ENCODE measurements at regions not wholly inside any gene's neighbourhood (a gene's known extent, or its start where the extent isn't known, plus 50 kb on each side); places are given as distances from the start of the nearest gene placed in this dataset.

DNA sequence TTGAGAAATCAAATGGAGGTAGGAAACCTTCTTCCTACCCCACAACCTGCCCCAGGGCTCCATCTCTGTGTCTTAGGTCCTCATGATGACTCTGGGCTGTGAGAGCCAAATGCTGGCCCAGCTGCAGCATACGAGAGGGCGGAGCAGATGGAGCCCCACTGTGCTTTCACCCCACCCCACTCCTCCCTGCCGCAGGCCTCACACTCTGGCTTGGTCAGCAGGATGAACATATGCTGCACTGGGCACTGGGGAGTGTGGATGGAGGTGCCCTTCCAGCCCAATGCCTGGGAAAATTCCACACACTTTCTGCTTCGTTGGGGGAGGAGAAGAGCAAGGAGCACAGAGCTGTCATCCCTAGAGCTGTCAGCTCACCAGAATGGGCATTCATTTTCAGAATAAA, 271.6 kb upstream of the CADM1 start:
- DNase-seq (ENCODE audit: low spot score): no peak

DNA sequence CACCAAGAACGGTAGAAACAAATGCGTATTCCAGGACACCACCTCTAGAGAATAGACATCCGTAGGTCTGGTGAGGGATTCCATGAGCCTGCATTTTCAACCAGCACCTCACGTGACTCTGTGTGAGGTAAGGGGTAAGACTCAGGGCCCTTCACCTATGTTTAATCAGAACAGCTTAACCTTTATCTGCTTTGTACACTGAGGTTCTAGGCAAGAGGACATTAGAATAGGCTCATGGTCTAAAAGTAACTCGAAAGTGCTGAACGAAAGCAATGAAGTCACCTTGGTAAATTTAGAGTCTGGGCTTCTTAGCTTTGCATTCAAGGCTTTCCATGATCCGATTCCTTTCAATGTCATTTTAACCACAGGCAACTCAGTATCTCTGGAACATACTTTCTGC, 270.5 kb upstream of the CADM1 start:
- no peak for DNase-seq (ENCODE audit: low spot score)

DNA sequence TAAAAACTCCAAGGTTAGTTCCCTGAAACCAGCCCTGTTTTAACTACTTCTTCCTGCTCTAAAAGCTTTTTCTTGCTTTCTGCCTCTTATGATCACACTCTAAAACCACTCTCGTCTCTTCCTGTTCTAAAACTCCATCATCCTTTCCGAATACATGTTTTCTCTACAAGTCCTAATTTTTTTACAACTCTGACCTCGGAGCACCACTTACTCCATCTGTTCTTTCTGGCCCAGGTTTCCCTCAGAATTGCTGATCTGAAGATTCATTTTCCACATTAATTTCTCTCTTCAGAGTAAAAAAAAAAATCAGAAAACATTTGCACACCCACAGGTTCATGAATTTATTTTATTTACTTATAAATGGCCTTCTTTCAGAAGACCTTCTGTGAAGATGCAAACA, 265.7 kb upstream of the CADM1 start:
- DNase-seq (ENCODE audit: low spot score): no peak

DNA sequence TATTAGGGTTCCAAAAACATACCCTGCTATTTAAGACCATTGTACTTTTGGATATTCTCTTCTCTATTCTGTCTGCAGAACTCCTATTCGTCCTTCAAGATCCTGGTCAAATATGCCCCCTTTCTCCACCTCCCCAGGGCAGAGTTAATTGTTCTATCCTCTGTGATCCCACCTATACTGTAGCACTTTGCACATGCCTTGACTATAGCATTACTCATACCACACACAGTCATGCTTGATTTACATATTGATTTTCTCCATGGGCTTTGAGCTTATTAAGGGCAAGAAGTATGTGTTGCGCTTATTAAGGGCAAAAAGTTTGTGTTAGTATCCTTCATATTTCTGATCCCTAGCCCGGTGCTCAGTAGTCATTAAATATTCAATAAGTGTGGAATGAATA, 263.7 kb upstream of the CADM1 start:
- DNase-seq (ENCODE audit: low spot score): no peak

DNA sequence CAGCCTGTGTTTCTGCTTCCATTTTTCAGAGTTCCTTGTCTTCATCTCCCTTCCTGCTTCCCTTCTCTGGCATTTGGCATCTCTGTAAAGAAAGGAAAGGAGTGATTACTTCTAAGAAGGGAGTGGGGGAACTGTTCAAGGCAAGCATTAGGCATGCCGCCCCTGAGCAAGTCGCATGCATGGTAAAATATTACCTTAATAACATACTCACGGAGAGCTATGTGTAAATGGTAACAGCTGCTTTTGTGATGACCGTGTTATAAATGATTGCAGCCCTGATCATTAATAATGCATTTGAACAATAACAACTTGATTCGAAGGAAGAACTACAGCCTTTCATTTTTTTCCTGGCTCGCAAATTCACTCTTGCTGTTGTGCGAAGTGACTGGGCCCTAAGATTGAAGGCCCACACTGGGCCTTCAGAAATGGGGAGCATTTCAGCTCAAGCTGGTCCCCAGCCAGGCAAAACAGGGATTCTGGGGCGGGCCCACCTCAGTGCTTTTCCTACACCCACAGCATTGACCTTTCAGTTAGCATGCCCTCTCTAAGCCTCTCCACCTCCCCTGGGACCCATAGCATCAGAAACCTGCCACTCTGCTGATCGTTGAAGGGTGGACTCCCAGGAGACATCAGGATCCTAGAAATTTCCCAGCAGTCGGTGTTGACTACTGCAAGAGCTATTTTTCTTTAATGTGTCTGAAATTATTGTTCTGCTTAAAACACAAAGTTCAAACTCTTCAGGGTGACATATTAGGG, 263.0 kb upstream of the CADM1 start:
- no peak for DNase-seq (ENCODE audit: low spot score)

DNA sequence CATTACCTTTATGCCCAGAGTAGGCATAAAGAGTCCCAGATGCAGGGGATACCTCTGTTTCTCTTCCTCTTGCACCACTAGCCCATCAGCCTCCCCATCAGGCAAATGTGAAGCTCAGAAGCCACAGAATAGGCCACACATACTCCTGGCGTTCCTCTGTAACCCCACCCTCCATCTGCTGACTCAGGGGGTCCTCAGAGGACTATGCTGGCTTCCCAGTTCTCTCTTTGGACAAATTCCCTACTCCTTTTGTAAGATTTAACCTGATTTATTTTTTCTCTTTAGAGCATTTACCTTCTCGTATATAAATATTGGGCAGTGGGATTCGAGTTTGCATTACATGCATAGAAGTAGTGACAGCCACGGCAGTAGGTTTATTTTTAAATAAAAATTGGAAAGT, 262.3 kb upstream of the CADM1 start:
- no peak for DNase-seq (ENCODE audit: low spot score)

DNA sequence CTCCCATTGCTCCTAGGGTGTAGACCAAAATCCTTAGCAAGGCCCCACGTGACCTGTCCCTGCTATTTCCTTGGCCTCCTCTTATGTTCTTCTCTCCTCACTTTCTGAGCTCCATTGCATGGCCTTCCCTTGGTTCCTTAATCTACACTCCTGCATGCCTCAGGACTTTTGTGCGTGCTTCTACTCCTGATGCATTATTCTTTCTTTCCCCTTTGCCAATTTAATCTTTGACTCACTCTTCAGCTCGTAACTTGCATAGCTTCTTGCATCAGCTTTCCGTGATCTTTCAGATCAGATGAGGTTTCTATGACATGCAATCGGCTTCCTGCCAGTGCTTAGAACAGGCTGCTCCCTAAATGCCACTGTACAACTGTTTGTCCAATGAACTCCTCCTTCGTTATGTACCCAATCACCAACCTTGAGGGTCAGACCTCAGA, 261.6 kb upstream of the CADM1 start:
- DNase-seq (ENCODE audit: low spot score): no peak

DNA sequence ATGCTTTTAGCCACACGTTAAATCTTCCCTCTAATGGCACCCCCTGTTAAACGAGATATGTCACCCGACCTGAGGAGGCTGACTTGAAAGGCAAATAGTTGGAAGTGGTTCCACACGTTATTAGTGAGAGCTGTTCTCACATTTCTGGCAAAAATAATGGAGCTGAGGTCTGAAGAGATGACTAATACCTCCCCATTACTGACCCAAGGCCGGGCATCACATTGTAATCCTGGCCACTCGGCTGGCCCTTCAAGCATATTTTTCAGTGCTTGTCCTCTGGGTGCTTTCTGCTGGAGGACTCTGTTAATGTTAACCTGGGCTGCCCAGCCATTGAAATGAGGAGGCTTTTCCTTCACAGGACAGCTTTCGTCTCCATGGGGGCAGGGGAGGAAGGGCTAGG, 260.0 kb upstream of the CADM1 start:
- DNase-seq (ENCODE audit: low spot score): no peak

DNA sequence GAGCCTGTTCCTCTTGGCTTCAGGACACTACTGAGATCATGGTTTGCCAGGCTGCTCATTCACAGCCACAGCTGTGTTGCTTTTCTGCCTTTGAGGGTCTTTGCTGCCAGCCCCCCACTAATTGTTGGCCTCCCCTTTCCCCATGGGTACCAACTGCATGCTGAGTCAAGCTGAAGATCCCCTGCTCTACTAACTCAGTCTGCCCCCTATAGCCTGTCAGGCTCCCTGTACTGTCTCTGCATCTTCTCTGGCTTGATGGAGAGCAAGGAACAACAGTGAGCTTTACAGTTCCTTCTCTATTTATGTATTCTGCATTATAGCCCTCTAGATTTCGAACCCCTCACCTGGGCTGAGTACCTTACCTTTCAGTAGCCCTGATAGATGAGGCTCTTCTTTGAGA, 257.6 kb upstream of the CADM1 start:
- no peak for DNase-seq (ENCODE audit: low spot score)

DNA sequence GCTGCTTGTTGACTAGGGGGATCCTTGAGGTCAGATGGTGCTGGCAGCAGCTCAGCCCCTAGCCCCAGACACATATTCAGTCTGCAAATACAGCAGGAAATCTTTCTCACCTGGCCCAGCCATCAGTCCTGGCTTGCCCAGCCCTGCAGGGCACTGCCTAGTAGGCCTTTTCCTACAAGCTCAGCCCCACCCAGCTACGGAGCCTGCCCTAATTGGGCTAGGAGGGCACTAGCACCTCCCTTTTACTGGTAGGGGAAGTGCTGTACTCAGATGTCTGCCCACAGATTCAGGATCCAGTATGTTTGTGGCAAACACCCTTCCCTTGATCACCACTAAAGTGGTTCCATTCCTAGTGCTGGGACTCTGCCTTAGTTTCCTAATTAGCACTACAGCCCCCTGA, 257.1 kb upstream of the CADM1 start:
- DNase-seq (ENCODE audit: low spot score): no peak

DNA sequence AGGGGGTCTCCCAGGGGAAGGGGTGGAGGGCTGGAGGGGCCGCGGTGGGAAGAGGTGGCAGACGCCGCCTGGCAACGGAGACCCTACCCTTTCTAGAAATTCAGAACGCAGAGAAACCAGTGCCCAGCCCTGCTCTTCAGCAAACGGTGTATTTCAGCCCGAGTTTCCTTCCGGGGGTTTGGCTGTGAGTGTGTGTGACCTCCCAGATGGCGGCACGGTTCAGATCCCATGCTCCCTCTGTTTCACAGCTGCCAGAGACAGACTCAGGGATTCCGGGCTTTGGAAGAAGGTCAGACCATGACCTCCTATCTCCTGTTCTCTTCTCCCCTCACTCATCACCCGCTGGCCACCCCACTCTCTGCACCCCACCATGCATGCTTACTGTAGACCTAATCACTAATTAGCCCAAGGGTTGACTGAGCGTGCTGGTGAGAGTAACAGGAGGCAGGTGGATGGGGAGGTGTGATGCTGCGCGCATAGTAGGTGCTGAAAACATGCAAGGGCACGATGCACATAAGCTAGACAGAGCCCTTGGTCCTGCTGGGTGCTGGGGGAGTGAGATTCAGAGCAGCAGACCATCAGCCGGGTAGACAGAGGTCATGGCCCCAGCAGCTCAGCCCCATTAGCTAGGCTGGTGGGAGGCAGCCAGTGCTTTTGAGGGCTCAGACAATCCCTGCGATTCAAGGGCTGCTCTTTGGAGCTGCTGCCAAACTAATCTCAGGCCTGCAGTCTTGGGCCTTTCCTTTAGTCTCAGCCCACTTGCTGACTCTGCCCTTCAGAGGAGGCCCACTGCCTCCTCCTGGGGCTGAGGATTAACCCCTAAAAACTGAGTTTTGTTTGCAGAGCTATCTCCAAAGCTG, 256.5 kb upstream of the CADM1 start:
- no peak for DNase-seq (ENCODE audit: low spot score)

DNA sequence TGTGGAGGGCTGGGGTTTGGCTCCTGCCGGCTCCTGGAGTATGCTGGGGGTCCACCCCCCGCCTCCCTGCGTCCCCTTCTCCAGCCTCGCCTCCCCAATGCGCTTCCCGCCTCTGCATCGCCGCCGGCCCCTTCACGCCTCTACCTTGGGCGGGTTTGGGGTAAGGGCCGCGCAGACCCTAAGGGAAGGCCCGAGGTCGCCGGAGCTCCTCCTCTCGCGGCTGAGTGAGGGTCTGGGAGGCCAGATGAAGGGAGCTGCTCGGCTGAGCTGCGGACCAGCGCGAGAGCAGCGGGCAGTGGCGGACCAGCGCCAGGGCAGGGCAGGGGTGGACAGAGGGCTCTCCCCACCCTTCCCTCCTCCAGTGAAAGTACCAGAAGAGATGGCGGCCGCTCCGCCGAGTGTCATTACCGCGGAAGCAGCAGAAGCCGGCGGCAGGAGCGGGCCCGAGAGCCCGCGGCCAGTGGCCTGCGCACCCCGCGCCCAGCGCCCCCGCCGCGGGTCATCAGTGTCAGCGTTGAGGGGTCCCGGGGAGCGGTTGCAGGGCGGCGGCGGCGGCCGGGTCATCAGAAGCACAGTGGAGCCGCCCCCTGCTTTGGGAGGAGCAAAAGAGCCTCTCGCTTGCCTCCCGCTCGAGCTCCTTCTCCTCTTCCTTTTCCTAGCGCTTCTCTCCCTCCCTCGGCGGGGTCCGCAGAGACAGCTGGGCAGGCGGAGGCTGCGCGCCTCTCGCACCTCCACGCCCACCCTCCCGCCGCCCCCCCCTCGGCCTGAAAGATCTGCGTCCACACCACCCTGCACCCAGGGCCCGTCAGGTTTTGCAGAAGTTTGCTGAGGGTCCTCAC, 255.6 kb upstream of the CADM1 start:
- no peak for DNase-seq (ENCODE audit: low spot score)

DNA sequence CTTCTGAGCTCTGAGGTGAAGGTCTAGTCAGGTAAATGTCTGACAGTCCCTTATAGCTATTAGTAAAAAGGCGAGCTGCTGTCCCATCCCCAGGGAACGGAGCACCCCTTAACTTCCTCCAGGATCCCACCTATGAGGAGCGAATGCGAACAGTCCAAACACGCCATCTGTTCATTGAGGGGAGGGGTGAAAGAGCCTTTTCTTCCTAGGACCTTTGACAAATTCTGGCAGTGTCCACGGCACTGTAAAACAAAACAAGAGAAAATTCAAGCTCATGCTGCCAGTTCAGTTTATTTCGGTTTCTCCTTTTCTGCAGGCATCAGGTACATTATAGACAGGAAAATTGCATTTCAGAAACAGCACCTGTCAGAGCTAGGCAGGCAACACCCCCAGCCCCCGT, 253.8 kb upstream of the CADM1 start:
- DNase-seq (ENCODE audit: low spot score): no peak

DNA sequence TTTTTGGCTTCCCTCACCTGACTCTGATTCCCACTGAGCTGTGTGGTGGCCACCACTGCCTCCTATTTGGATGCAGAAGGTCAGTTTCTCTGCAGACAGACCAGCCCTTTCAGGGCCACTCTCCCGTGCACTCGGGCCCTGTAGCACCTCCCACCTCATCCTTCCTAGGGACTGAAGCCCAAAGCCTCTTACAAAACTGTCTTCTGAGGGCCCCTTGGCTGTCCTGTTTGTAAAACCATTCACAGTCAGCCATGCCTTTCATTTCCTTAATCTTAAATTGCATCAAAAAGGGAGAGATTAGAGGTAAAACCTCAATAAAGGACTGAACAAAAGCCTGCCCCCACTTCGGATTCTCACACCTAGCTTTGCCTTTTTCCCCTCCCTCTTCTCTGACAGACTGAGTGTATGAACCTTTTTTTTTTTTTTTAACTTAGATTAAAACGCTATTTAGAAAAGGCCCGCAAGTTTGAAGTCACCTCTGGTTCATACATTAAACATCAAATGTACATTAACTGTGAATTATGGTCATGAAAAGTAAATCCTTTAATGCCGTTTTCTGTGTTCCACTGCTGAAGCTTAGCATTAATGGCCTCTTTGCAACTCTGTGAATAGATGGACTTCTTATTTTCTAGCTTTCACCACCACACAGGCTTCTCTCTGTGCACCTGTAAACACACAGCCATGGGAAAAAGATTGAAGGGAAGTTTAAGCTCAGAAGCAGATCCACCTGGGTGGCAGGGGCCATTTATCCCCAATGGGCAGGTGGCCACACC, 247.2 kb upstream of the CADM1 start:
- no peak for DNase-seq (ENCODE audit: low spot score)

DNA sequence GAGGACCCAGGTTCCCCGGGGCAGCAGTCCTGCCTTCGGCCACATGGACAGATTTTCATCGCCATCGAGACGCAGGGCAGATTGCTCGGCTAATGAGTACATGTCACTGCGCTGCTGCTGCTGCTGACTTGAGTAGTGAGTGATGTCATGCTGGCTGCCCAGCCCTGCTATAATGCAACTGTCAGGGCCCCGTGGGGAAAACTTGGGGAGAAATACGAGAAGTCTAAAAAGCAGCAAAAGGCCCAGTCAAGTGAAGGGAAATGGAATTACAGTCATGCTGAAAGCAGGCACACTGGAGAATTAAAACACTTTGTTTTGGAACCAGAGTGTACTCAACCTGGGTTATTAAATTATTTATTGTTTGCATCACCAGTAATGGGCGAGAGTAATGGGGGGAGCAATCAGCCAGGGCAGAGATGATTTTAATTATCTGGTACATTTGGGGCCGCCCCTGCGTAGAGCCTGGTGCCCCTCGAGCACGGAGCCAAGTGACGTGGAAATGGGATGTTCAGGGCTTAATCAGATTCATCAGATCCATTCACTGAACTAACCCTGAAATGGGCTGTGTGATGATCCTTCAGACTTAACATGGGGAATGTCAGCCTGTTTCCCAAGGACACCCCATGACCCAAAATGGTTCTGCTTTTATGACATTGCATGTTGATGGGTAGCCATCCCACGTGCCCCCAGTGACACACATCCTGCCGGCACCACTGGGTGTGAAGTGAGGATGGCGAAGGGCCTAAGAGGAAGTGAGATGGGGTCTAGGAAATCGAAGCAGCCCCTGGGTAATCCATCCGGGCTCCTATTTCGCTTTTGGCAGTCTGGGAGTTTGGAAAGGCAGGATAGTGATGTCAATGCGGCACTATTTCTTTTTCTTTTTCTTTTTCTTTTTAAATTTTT, 241.6 kb upstream of the CADM1 start:
- no peak for DNase-seq (ENCODE audit: low spot score)

DNA sequence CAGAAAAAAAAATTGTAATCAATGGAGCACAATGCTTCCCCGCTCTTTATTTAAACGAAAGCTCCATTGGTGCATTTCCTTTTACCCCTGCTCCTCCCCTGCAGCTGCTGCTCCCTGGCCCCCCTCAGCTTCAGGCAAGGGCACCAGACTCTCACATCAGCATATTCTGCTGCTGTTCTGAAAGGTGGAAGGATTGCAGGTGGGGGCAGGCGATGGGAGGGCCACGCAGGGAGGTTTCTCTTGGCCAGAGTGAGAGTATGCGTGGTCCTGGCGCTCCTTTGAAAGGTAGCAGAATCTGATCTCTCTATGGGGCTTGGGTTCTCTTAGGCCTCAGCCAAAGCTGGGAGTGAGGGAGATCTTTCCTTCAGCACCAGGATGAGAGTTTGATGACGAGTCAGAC, 240.9 kb upstream of the CADM1 start:
- DNase-seq (ENCODE audit: low spot score): no peak

DNA sequence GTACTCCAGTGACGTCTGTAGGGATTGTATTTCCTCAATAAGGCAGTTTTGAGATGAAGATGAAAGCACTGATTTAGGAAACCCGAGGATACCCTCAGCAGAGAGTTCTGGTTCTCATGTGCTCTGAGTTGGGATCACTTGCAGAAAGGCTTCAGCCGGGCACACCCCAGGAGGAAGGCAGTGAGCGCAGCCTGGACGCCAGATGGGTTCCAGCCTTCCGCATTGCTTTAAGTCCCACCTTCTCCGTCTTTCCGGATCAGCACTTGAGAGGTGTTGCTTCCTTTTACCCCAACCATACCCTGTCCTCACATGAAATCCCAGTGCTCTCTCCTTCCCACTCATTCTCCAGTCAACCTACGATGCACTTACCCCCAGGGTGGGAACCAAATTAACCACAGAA, 239.5 kb upstream of the CADM1 start:
- no peak for DNase-seq (ENCODE audit: low spot score)

DNA sequence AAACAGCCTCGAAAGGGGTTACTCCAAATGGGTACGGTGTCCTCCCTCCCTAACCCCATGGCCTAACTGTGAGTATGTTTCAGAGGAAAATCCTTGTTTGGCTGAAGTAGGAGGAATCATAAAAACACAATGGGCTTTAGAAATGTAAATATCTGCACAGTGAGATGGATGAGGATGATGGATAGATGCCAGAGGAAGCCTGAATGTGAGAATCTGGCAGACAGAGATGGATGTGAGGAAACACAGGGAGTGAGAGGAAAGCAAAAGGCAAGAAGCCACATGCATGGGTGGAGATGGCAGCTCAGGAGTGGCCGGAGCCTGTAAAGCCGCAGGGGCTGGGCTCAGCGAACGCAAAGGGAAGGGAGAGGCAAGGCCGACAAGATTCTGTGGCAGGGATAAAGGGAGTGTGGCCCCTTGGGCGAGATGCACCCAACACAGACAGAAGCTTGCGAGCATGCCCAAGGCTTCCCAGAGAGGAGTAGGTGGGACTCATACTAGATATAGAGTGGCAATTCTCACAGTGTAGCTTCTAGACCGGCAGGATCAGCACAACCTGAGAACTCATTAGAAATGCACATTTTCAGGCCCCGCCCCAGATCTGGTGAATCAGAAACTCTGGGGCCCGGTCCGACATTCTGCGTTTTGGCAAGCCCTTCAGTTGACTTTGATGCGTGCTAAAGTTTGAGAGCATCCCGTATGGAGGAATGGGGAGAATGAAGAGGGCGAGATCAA, 237.3 kb upstream of the CADM1 start:
- no peak for DNase-seq (ENCODE audit: low spot score)

DNA sequence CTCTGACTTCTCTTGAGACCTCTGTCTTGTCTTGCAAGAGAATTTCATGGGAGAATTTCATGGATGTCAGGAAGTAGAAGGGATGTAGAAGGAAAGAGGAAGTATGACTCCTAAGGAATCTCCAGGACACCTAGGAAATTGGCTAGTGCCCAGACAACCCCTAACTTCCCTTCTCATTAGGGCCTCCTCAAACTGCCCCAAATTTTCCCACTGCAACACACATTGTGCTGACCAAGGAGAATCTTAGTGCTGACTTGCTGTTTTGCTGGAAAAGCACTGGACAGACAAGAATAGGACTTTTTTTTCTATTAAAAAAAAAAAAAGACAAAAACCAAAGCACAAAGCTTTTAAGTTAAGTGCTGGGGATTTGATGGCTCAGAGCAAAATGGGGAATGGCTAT, 236.1 kb upstream of the CADM1 start:
- no peak for DNase-seq (ENCODE audit: low spot score)

DNA sequence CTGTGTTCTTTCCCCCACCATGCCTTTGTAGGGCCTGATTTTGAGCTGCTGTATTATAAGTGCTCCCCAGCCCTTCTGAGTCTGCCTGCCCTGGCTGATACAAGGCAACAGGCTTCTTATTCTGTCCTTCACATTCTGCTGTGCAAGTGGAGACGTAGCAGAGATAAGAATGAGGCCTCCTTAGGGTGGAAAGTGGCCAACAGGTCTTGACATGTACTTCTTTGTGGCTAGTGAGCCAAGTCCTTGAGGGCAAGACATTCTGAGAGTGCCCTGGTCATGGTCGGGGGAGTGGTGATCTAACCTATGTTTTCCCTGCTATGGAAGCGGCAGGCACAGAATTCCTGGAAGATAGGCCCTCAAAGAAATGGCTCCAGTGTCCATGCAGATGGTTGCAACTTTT, 235.7 kb upstream of the CADM1 start:
- DNase-seq (ENCODE audit: low spot score): no peak
